WTC11 (cell line): ENCODE measurements at regions not wholly inside any gene's neighbourhood (a gene's known extent, or its start where the extent isn't known, plus 50 kb on each side); places are given as distances from the start of the nearest gene placed in this dataset.

ENCODE experiments used
- ATAC-seq: fragments of 200-7000 bp; cut with Tn5 transposase; 2 replicates; pipeline ENCODE4 v1.10.0; 2021; ENCODE audit warnings: mild to moderate bottlenecking, moderate library complexity
- CTCF ChIA-PET: fragments of 300-600 bp; sonication (Branson Sonifier 250); formaldehyde crosslinking; loops from one replicate; lab custom pipeline; 2021; ENCODE audit warnings: antibody characterized with exemption; lab: Charles Lee
- POLR2A ChIA-PET: fragments of 350-600 bp; sonication (Branson Sonifier 250); formaldehyde crosslinking; loops from one replicate; lab custom pipeline; 2021; ENCODE audit warnings: antibody characterized with exemption; lab: Charles Lee
- DNase-seq: peaks from one replicate; pipeline ENCODE4 v3.0.0; 2021; ENCODE audit warnings: low spot score
- H3K27ac Mint-ChIP-seq: 2 replicates; pipeline ENCODE4 v1.8.0; 2021; ENCODE audit warnings: mixed read lengths
- H3K27me3 Mint-ChIP-seq: 2 replicates; pipeline ENCODE4 v1.8.0; 2021; ENCODE audit warnings: low read depth, mild to moderate bottlenecking, moderate library complexity, mixed read lengths
- H3K36me3 Mint-ChIP-seq: 2 replicates; pipeline ENCODE4 v1.8.0; 2021; ENCODE audit warnings: mixed read lengths
- H3K4me1 Mint-ChIP-seq: 2 replicates; pipeline ENCODE4 v1.8.0; 2022; ENCODE audit warnings: mixed read lengths
- H3K4me3 Mint-ChIP-seq: 2 replicates; pipeline ENCODE4 v1.8.0; 2021; ENCODE audit warnings: mild to moderate bottlenecking, moderate library complexity, mixed read lengths
- H3K9me3 Mint-ChIP-seq: 2 replicates; pipeline ENCODE4 v1.8.0; 2021; ENCODE audit warnings: mixed read lengths
- AR ChIP-seq: fragments of 250-450 bp; sonication (Bioruptor Pico); IDR thresholded peaks from 2 replicates; pipeline ENCODE4 v1.9.0; 2021; ENCODE audit warnings: mild to moderate bottlenecking
- ATF1 ChIP-seq: sonication (generic); formaldehyde crosslinking; IDR thresholded peaks from 2 replicates; pipeline ENCODE4 v1.8.1; 2023; ENCODE audit warnings: mild to moderate bottlenecking, moderate library complexity, missing genetic modification reagents
- ATF2 ChIP-seq: sonication (generic); formaldehyde crosslinking; IDR thresholded peaks from 2 replicates; pipeline ENCODE4 v1.8.1; 2022; ENCODE audit warnings: low read depth, missing genetic modification reagents, borderline replicate concordance
- ATF3 ChIP-seq: sonication (generic); formaldehyde crosslinking; conservative IDR thresholded peaks from 2 replicates; pipeline ENCODE4 v1.8.1; 2022; ENCODE audit warnings: mild to moderate bottlenecking, missing genetic modification reagents
- CREM ChIP-seq: sonication (generic); formaldehyde crosslinking; IDR thresholded peaks from 2 replicates; pipeline ENCODE4 v1.8.1; 2022; ENCODE audit warnings: mild to moderate bottlenecking, missing genetic modification reagents, moderate library complexity
- E2F4 ChIP-seq: sonication (generic); formaldehyde crosslinking; IDR thresholded peaks from 2 replicates; pipeline ENCODE4 v1.8.1; 2022; ENCODE audit warnings: low read depth, mild to moderate bottlenecking, moderate library complexity, missing genetic modification reagents, borderline replicate concordance
- FOXP1 ChIP-seq: sonication (generic); formaldehyde crosslinking; IDR thresholded peaks from 2 replicates; pipeline ENCODE4 v1.8.0; 2022; ENCODE audit warnings: missing genetic modification reagents, mild to moderate bottlenecking, moderate library complexity, borderline replicate concordance
- FOXP4 ChIP-seq: sonication (generic); formaldehyde crosslinking; IDR thresholded peaks from 2 replicates; pipeline ENCODE4 v1.8.0; 2022; ENCODE audit warnings: mild to moderate bottlenecking, missing genetic modification reagents
- IRF1 ChIP-seq: sonication (generic); formaldehyde crosslinking; IDR thresholded peaks from 2 replicates; pipeline ENCODE4 v1.8.0; 2023; ENCODE audit warnings: missing genetic modification reagents
- JAZF1 ChIP-seq: fragments of 250-450 bp; sonication (Bioruptor Pico); IDR thresholded peaks from 2 replicates; pipeline ENCODE4 v1.9.0; 2021; ENCODE audit warnings: moderate library complexity, mild to moderate bottlenecking, inconsistent platforms
- JUN ChIP-seq: sonication (generic); formaldehyde crosslinking; IDR thresholded peaks from 2 replicates; pipeline ENCODE4 v1.8.0; 2023; ENCODE audit warnings: mild to moderate bottlenecking, missing genetic modification reagents
- NFYB ChIP-seq: sonication (generic); formaldehyde crosslinking; conservative IDR thresholded peaks from 2 replicates; pipeline ENCODE4 v1.8.0; 2022; ENCODE audit warnings: low read depth, missing genetic modification reagents
- NR1H2 ChIP-seq: sonication (generic); formaldehyde crosslinking; IDR thresholded peaks from 2 replicates; pipeline ENCODE4 v1.9.0; 2021; ENCODE audit warnings: mild to moderate bottlenecking, moderate library complexity, missing genetic modification reagents
- OVOL2 ChIP-seq: fragments of 250-450 bp; sonication (Bioruptor Pico); IDR thresholded peaks from 2 replicates; pipeline ENCODE4 v1.9.0; 2021; ENCODE audit warnings: mild to moderate bottlenecking, borderline replicate concordance
- TCF7 ChIP-seq: sonication (generic); formaldehyde crosslinking; IDR thresholded peaks from 2 replicates; pipeline ENCODE4 v1.8.0; 2022; ENCODE audit warnings: mild to moderate bottlenecking, low read depth, missing genetic modification reagents, moderate library complexity
- TEAD4 ChIP-seq: sonication (generic); formaldehyde crosslinking; IDR thresholded peaks from 2 replicates; pipeline ENCODE4 v1.8.0; 2022; ENCODE audit warnings: mild to moderate bottlenecking, missing genetic modification reagents
- USF2 ChIP-seq: sonication (generic); formaldehyde crosslinking; IDR thresholded peaks from 2 replicates; pipeline ENCODE4 v1.8.1; 2023; ENCODE audit warnings: mild to moderate bottlenecking, missing genetic modification reagents, moderate library complexity
- ZBTB43 ChIP-seq: sonication (generic); formaldehyde crosslinking; IDR thresholded peaks from 2 replicates; pipeline ENCODE4 v1.8.1; 2023; ENCODE audit warnings: mild to moderate bottlenecking, missing genetic modification reagents
- ZNF121 ChIP-seq: sonication (generic); formaldehyde crosslinking; IDR thresholded peaks from 2 replicates; pipeline ENCODE4 v1.8.0; 2023; ENCODE audit warnings: missing genetic modification reagents
- ZNF138 ChIP-seq: sonication (generic); formaldehyde crosslinking; conservative IDR thresholded peaks from 2 replicates; pipeline ENCODE4 v1.8.1; 2022; ENCODE audit warnings: mild to moderate bottlenecking, moderate library complexity, missing genetic modification reagents
- ZNF219 ChIP-seq: sonication (generic); formaldehyde crosslinking; IDR thresholded peaks from 2 replicates; pipeline ENCODE4 v1.8.0; 2023; ENCODE audit warnings: missing genetic modification reagents, mild to moderate bottlenecking, borderline replicate concordance
- ZNF317 ChIP-seq: sonication (generic); formaldehyde crosslinking; IDR thresholded peaks from 2 replicates; pipeline ENCODE4 v1.8.1; 2023; ENCODE audit warnings: low read depth, mild to moderate bottlenecking, moderate library complexity, missing genetic modification reagents, borderline replicate concordance
- ZNF423 ChIP-seq: fragments of 250-450 bp; sonication (Bioruptor Pico); IDR thresholded peaks from 2 replicates; pipeline ENCODE4 v2.1.2; 2022; ENCODE audit warnings: mild to moderate bottlenecking, moderate library complexity

- Mint-ChIP-seq H3K27me3 (no peaks in the 10 kb centered on the region; the same call in 1 of the 2 replicates), H3K27ac (no peak overlapping the region), H3K9me3 (peaks cover 6% of the 10 kb centered on the region; the same call in 1 of the 2 replicates), H3K4me1 (peaks cover 18% of the 10 kb centered on the region), H3K4me3 (no peak overlapping the region), H3K36me3 (no peaks in the 10 kb centered on the region)
- ATAC-seq (no peak), DNase-seq (no peak)
- TF ChIP-seq OVOL2 (CRISPR knock-in tag) (no peak), USF2 (CRISPR knock-in tag) (no peak), AR (CRISPR knock-in tag) (no peak), ZNF317 (CRISPR knock-in tag) (no peak), NR1H2 (CRISPR knock-in tag) (no peak), ZBTB43 (CRISPR knock-in tag) (no peak), FOXP1 (CRISPR knock-in tag) (no peak), TEAD4 (CRISPR knock-in tag) (no peak), ZNF219 (CRISPR knock-in tag) (no peak), IRF1 (CRISPR knock-in tag) (no peak)
- CTCF ChIA-PET: interaction anchor here (1.6 kb wide), 1 partner anchor 340 kb away, joined by 3 read pairs; no protein-coding TSS in a partner anchor
- POLR2A ChIA-PET: no interaction called here
Observed at GRCh38 chr1:11377001-11377583, 101.9 kb upstream of the DISP3 start.

GRCh38 chr1:11377954-11378353 is 101.0 kb upstream of the DISP3 start:
- DNase-seq: no peak
- Mint-ChIP-seq H3K27ac (no peak overlapping the region), H3K4me3 (no peak overlapping the region), H3K36me3 (no peaks in the 10 kb centered on the region), H3K4me1 (peaks cover 20% of the 10 kb centered on the region), H3K27me3 (no peaks in the 10 kb centered on the region; the same call in 1 of the 2 replicates), H3K9me3 (peaks cover 6% of the 10 kb centered on the region; the same call in 1 of the 2 replicates)
- POLR2A ChIA-PET: no interaction called here
- CTCF ChIA-PET: interaction anchor here (1.6 kb wide), 1 partner anchor 341 kb away, joined by 3 read pairs; no protein-coding TSS in a partner anchor
- ATAC-seq: no peak
- TF ChIP-seq ATF1 (CRISPR knock-in tag) (no peak), JUN (CRISPR knock-in tag) (no peak), TCF7 (CRISPR knock-in tag) (no peak), ZNF121 (CRISPR knock-in tag) (no peak), CREM (no peak), E2F4 (CRISPR knock-in tag) (no peak), ZNF423 (no peak), ZNF138 (no peak), JAZF1 (CRISPR knock-in tag) (no peak), NFYB (CRISPR knock-in tag) (no peak), ATF2 (CRISPR knock-in tag) (no peak), IRF1 (CRISPR knock-in tag) (no peak), ATF3 (no peak), FOXP4 (CRISPR knock-in tag) (no peak)
